GM21515 (cell line): ENCODE measurements at regions not wholly inside any gene's neighbourhood (a gene's known extent, or its start where the extent isn't known, plus 50 kb on each side); places are given as distances from the start of the nearest gene placed in this dataset.

Experiments used
- ATAC-seq: cut with Tn5 transposase; IDR thresholded peaks from one replicate; pipeline ENCODE4 v1.9.1; 2021; ENCODE audit not compliant: unreplicated experiment

DNA sequence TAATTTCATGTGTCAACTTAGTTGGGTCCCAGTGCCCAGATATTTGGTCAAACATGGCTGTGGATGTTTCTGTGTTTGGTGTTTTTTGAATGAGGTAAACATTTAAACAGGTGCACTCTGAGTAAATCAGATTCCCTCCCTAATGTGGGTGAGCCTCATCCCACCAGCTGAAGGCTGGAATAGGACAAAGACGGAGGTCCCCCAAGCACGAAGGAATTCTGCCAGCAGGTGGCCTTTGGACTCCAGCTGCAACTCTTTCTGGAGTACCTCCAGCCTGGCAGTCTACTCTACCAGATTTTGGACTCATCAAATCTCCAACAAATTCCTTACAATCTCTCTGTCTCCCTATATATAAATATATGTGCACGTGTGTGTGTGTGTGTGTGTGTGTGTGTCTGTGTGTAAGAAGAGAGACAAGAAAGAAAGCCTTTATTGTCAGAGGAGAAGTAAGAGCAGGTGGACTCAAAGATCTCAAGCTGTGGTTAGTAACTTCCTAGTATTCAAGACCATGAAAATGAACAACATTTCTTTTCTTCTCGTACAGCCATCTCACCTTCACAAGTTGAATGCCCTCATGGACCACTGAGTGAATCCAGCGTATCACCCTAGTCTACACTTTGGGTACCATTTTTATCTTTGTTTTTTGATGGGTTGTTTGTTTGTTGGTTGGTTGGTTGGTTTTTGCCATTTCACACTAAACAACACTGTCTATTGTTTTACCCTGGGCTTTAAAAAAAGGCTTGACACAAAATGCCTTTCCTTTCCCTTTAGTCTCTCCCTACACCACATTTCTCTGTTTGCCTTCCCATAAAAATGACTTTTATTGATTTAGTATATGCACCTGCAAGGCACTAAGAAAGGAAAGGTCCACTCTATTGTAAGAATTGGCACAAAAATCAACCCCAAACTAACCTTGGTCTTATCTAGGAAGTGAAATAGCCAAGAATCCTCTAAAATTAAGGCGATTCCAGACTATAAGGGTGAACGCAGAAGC, 118.7 kb downstream of the TENT4A start:
- no peak for ATAC-seq

DNA sequence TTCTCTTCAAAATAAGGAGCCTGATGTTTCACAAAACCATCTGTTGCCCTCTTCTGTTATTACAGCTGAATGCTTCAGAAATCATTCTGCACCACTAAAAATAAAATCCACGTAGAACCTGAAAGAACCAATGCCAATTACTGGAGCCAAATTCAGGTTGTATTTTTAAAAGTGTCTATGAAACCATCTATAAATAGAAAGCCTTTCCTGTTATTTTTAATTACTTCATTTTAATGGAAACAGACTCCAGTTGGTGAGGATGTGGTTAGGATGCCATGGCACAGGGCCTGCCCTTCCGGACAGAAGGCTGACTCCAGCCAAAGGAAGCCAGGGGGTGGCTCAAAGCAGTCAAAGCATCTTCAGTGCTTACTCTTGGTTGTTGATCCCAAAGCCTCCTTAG, 119.8 kb downstream of the TENT4A start:
- no peak for ATAC-seq

DNA sequence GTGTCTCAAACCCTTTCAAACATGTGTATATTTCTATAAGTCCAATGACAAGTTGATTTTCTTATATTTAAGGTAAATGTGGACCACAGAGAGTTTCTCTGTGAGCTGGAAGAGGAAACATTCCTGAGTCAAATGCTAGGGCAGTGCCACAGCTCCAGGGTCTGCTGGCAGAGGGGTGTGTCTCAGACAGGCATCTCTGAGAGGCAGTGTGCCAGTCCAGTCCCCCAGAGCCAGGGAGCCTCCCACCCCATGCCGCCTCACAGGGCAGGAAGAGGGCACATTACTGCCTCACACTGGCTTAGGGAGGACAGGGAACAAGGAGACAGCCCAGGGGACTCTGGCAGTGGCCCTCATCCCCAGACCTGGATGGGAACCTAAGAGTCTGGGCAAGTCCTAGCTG, 120.2 kb downstream of the TENT4A start:
- ATAC-seq = no peak

DNA sequence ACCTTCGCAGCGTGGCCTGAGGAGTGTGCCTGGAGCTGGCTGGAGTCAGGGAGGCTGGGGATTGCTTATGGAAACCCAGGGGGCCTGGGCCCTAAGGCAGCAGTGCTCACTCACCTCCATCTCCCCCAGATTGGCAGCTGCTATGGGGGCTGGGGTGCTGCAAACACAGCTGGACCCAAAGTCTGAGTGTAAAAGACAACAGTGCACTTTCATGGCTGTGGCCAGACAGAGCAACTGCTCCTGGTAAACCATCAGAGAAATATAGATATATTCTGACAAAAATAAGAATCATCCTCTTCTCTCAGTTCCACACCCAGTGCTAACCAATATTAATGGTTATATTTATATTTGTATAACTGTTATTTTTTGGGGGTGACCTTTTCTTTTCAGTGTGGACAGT, 123.9 kb downstream of the TENT4A start:
- ATAC-seq = no peak

DNA sequence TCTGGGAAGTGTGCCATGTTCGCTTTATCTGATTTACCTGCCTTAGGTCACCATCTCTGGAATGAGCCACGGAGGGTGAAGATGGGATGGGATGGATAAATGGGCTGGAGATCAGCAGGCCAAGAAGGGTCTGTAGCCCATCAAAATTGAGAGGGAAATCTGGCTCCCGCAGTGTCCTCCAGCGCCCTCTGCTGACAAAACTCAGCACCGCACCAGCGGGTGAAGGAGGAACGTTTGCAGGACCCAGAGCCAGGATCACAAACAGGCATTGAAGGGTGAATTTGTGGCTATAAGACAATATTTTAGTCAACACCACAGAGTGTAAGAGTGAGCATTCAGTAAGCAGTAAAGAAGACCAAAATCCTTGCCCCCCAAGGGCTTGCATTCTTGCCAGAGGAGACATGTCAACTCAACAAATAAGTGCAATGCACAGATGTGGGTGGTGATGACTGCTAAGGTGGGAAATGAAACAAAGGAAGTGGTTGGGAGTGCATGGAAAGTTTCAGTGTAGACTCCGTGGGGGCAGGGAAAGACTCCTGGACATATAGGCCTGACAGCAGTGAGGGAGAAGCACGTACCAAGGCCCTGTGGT, 124.4 kb downstream of the TENT4A start:
- no peak for ATAC-seq

DNA sequence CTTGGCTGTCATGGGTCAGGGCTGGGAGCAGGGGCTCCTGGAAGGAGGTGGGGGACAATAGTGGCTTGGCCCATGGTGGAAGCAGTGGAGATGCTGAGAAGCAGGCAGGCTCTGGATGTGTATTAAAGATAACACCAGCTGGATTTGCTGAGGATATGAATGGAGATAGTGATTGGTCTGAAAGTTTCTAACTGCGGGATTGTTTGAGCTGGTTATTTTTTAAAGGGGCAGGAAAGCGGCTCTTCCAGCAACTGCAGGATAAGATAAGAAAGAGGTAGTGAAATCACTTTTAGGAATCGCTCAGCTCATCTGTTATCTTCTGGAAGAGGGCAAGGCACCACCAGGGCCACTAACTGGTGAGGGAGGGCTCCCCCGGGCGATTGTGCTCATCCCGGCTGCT, 125.5 kb downstream of the TENT4A start:
- no peak for ATAC-seq

DNA sequence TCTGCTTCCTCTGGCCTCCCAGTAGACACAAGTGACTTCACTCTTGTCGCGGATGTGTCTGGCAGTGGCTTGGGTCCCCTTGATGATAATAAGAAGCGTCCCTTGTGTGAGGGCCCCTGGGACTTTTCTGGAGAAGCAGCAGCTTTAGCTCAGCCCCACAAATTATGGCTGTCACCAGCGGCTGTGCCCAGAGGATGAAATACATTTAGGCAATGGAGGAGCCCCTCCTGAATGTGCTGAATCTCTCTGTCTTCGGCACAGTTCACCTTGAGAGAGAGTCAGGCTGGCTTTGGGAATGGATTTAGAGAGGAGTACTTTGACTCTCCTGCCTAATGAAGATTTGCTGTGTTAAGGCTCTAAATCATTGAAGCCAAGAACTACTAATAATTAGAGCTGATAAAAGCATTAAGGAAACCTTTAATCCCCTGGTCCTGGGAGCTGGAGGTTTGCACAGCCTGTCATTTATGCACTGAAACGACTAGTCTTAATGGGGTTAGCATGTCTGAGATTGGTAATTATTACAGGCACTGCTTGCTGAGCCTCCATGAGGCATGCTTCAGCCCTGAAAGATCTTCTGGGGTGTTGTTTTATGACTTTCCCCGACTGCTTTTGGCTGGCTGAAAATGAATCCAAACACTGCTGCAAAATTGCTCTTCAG, 127.0 kb downstream of the TENT4A start:
- ATAC-seq = no peak

DNA sequence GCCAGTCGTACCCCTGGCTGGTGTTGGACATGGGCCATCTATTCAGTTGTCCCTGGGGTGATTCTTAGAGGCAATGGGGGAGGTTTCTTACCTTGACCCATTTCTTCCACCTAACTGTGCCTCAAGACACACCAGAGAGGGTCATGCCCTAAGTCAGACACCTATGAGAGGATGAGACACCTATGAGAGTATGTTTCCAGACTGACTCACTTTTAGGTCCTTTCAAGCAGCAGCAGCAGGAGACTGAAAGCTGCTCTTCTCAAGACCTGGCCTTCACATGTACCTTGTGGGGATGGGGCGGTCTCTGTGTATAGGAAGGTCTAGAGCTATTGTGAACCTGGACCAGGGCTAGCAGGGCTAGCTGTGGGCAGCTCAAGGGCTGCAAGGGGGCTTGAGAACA, 130.1 kb downstream of the TENT4A start:
- no peak for ATAC-seq

DNA sequence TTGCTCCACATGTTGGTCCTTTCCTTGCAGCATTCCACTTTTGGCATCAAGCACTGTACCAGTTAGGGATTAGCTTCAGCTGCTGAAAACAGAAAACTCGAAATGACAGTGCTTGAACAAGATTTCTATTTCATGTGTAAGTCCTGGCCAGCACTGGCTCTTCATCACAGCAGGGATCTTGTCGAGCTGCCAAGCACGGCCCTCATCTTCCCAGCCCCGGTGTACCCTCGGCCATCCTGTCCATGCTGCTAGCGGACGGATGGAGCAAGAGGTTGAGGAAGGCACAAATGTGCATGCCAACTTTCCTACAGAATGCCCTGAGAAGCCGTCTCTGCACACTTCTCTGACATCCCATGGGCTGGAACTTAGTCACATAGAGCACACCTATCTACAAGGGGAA, 130.6 kb downstream of the TENT4A start:
- no peak for ATAC-seq

DNA sequence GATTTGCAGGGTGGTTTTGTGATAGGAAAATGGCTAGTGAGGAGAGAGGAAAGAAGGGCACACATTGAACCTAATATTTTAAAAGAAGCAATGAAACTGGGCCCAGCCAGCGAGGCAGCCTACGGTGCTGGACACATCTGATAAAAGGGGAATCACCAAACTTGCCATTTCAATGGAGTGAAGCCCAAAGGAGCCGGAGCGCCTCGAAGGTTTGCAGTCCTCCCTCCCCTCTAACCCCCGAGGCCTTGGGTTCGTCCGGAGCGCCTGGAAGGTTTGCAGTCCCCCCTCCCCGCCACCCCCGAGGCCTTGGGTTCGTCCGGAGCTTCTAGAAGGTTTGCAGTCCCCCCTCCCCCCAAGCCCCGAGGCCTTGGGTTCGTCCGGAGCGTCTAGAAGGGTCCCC, 132.6 kb downstream of the TENT4A start:
- no peak for ATAC-seq

DNA sequence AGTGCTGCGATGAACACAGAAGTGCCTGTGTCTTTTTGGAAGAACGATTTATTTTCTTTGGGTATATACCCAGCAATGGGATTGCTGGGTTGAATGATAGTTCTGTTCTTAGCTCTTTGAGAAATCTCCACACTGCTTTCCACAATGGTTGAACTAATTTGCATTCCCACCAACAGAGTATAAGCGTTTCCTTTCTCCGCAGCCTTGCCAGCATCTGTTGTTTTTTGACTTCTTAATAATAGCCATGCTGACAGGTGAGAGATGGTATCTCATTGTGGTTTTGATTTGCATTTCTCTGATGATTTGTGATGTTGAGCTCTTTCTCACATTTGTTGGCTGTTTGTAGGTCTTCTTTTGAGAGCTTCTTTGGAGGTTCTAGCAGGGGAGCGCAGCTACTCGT, 134.6 kb downstream of the TENT4A start:
- no peak for ATAC-seq

DNA sequence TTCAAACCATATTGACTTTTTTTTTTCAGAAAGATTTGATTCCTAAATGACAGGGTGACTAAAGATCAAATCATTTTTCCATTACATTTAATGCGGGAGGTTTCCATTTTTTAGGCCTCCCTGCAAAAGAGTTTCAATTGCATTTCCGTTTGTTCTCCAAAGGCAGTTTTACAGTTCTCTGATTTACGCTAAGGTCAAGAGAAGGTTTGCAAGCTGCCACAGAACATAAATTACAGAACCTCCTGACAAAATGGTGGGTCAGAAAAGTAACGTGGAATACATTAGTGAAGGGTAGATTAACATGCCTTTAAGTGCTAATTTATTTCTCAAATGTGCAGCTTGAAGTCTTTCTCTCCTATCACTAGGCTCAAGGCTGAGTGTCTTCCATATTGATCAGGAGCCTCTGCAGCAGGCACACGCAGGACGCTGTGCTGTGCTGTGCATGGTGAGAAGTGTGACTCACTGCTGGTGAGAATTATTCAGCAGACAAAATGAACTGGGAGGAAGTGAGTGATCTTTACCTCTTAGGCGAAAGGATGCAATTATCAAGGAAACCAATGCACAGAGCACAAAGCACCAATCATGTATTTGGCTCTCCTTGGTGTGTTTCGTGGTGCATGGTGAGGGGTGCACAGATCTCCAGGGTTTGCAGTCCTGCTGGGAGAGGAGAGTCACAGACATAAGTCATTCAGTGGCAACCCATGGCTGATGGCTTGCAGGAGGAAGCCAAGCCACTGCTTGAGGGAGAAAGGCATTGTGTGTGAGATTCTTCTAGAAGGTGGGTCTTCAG, 136.3 kb downstream of the TENT4A start:
- ATAC-seq = no peak

DNA sequence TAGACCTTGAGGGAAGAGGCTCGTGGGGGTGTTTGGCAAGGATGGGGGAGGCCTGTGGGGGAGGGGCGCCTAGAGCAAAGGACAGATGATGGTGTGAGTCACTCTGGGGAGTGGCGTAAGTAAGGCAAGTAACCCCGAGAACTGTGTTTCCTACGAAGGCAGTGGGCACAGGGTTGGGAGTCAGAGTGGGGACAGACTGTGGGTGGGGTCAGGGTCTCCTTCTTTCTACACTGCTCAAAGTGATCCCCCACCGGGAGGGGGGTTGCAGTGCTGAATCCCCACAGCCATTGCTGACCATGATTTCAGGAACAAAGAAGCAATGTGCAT, 136.8 kb downstream of the TENT4A start:
- ATAC-seq = no peak

DNA sequence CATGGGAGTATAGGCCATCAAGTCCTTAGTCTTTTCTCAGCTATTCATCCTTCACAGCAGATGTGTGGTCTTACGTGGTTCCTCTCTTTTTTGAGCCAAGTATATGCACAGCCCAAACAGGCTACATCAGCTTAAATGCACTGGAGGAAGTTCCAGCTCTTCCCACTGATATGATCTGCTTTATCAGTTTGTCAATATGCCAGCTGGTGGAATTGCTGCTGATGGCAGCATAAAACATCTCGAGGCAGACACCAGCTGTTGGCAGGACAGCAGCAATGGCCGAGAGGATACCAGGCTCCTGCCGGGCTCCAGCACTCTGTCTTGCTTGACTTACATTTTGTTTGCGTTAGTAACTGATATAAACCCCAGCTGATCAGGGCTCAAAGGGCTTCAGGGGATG, 143.4 kb downstream of the TENT4A start:
- ATAC-seq = no peak

DNA sequence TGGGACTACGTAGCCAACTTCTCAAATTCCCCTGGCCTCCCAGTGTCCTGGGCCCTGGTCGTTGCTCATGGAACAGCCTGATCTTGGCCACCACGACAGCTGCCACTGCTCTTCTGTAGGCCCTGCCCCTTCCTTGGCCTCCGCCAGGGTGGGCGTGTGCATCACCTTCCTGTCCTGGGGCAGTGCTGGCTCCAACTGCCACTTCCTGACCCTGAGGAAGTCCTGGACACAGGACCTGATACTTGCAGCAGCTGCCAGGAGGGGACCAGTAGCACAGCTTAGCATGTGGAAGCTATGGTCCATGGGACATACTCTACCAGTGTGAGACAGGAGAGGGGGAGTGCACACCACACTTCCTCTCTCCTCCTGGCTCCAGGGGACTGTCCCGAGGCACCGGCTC, 145.2 kb downstream of the TENT4A start:
- no peak for ATAC-seq

DNA sequence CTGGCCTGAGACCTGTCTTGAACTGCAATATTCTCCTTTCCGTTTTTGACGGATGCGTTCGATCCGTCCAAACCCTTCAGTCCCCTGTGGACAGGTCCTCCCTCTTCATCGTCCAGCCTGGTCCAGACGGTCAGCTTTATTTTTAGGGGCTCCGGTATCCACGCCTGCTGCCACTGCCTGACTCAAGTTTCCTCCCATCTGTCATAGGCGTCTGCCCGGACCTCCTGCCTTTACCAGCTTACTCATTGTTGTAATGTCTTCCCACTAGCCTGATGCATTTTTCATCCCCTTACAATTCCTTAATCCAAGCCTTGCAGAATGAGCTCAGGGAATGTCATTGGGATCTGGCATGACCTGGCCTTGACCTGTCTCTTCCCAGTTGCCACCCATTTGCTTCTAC, 145.8 kb downstream of the TENT4A start:
- no peak for ATAC-seq

DNA sequence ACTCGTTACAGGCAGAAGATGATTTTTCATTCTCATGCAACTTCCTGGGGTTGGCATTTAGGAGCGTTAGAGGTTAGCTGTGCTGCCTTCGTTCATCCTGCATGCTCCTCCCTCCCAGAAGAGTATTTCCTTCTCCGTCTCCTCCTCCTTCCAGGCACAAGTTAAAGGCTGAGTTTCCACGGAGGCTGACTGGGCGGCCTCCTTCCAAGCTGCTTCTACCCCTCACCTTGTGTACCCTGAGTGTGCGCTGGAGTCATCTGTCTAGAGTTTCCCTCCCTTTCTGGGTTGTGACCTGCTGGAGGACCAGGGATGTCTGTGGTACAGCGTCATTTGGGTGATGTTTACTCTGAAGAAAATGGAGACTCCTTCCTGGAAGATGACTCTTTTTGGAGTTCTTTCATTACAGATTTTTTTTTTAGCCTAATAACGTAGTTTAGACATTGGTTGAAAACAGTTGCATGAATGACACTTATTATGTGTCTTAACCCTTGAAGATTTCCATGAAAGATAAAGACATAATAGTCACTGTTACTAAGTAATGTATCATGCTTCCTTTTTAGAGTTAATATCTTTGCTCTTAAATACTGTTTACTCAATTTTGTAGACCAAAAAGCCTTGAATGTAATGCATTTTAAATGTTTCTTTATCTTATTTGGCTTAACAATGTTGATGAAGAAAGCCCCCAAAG, 146.9 kb downstream of the TENT4A start:
- ATAC-seq = no peak

DNA sequence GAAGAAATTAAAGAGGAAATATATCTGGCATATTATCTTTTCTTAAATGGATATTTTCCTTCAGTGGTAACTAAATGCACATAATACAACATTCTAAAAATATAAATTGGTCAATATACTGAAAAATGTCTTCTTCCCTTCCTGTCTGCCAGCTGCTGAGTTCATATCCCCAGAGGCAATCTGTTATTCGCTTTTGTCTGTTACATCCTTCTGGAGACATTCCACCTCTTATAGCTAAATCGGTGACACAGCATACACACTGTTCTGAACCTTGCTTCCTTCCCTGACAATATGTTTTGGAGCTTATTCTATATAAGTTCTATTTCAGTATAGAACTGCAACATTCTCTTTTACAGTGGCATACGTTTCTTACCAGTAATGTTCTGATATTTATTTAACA, 147.8 kb downstream of the TENT4A start:
- no peak for ATAC-seq

DNA sequence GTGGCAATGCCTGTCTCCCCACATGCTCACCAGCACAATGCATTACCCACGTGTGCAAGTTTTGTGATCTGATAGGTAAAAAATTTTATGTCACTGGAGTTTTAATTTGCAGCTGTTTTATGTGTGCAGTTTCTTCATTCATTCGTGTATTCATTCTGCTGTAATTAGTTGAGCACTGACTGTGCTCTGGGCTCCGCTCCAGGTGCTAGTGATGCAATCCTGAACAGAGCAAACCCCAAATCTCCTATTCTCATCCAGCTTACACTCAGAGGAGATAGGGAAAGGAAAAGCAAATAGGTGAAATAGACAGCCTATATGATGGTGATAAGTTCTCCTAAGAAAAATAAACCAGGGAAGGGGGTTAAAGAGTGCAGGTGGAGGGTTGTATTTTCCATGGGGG, 148.4 kb downstream of the TENT4A start:
- ATAC-seq = no peak

DNA sequence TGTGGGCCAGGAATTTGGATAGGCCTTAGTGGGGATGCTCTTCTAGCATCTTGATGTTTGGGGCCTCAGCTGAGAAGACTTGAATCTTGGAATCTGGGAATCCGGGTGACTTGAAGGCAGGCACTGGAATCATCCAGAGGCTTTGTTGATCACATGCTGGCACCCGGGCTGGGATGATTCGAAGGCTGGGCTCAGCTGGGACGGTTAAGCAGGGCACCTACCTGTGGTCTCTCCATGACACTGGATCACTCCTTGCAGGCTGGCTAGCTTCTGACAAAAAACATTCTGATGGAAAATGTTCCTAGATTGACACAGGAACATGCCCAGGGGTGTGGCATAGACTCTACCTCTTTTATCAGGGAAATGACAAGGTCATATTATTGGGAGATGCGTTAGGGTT, 149.1 kb downstream of the TENT4A start:
- ATAC-seq = no peak

DNA sequence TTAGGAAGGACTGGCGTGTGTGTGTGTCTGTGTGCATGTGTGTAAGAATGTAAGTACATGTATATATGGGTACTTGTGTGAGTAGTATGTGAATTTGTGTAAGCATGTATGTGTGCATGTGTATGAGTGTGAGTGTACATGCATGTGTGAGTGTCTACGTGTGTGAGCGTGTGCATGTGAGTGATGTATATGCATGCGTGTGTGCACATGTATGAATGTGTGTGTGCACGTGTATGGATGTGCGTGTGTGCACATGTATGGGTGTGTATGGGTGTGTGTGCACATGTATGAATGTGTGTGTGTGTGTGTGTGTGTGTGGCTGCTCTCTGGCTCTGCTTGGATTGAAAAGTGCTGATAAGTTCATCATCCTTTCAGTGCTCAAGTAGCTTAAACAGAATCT, 154.5 kb downstream of the TENT4A start:
- no peak for ATAC-seq
